OCI-LY1 (cell line): ENCODE measurements at regions not wholly inside any gene's neighbourhood (a gene's known extent, or its start where the extent isn't known, plus 50 kb on each side); places are given as distances from the start of the nearest gene placed in this dataset.

Source experiments
- H2AFZ ChIP-seq: fragments of 200-600 bp; sonication (generic), shearing (Covaris generic); 2 replicates; pipeline ENCODE4 v1.6.0; 2014; ENCODE audit warnings: antibody characterized with exemption, mild to moderate bottlenecking, low read length
- H3F3A ChIP-seq: fragments of 200-600 bp; sonication (generic), shearing (Covaris generic); 2 replicates; pipeline ENCODE4 v1.6.0; 2014; ENCODE audit warnings: mild to moderate bottlenecking, antibody characterized with exemption, low read length, moderate library complexity; ENCODE audit not compliant: insufficient read depth
- H3K27ac ChIP-seq: fragments of 200-600 bp; sonication (generic); 2 replicates; pipeline ENCODE4 v1.5.1; 2014; ENCODE audit warnings: low read length, mixed run types, mild to moderate bottlenecking, low read depth; ENCODE audit not compliant: poor library complexity, severe bottlenecking
- H3K27me3 ChIP-seq: fragments of 200-600 bp; sonication (generic); 2 replicates; pipeline ENCODE4 v1.6.0; 2014; ENCODE audit warnings: antibody characterized with exemption, mild to moderate bottlenecking, low read length, moderate library complexity; ENCODE audit not compliant: insufficient read depth
- H3K36me3 ChIP-seq: fragments of 200-600 bp; sonication (generic); 2 replicates; pipeline ENCODE4 v1.6.1; 2014; ENCODE audit warnings: mild to moderate bottlenecking, antibody characterized with exemption, low read length, moderate library complexity, mixed read lengths; ENCODE audit not compliant: insufficient read depth
- H3K4me1 ChIP-seq: fragments of 200-600 bp; sonication (generic); 2 replicates; pipeline ENCODE4 v1.5.1; 2014; ENCODE audit warnings: mild to moderate bottlenecking, low read length, moderate library complexity; ENCODE audit not compliant: insufficient read depth, severe bottlenecking
- H3K4me2 ChIP-seq: fragments of 200-600 bp; sonication (generic), shearing (Covaris generic); 2 replicates; pipeline ENCODE4 v1.6.1; 2014; ENCODE audit warnings: low read length
- H3K4me3 ChIP-seq: fragments of 200-600 bp; sonication (generic); 2 replicates; pipeline ENCODE4 v1.5.1; 2014; ENCODE audit warnings: low read length, low read depth, mild to moderate bottlenecking, mixed read lengths; ENCODE audit not compliant: poor library complexity, severe bottlenecking
- H3K79me2 ChIP-seq: fragments of 200-600 bp; shearing (Covaris generic); 2 replicates; pipeline ENCODE4 v1.6.1; 2016; ENCODE audit warnings: mixed run types, low read length, mixed read lengths; ENCODE audit not compliant: insufficient read depth
- H3K9ac ChIP-seq: fragments of 200-600 bp; sonication (generic), shearing (Covaris generic); 2 replicates; pipeline ENCODE4 v1.6.1; 2014; ENCODE audit warnings: mild to moderate bottlenecking, low read length, mixed read lengths
- H3K9me2 ChIP-seq: fragments of 200-600 bp; sonication (generic), shearing (Covaris generic); 2 replicates; pipeline ENCODE4 v1.6.1; 2014; ENCODE audit warnings: low read depth, mild to moderate bottlenecking, low read length, mixed read lengths
- H3K9me3 ChIP-seq: fragments of 200-600 bp; shearing (Covaris generic); 2 replicates; pipeline ENCODE4 v1.6.1; 2014; ENCODE audit warnings: low read length, mixed read lengths
- H4K20me1 ChIP-seq: fragments of 200-600 bp; sonication (generic), shearing (Covaris generic); 2 replicates; pipeline ENCODE4 v1.6.0; 2016; ENCODE audit warnings: mild to moderate bottlenecking, low read length; ENCODE audit not compliant: insufficient read depth
- EZH2 ChIP-seq: fragments of 200-600 bp; sonication (generic), shearing (Covaris generic); IDR thresholded peaks from 2 replicates; pipeline ENCODE4 v1.8.0; 2017; ENCODE audit warnings: borderline replicate concordance, mixed run types, mild to moderate bottlenecking, antibody characterized with exemption, low read length, moderate library complexity, mixed read lengths
- TF ChIP-seq, protein P1 (sequence below): fragments of 200-600 bp; sonication (generic), shearing (Covaris generic); IDR thresholded peaks from 2 replicates; pipeline ENCODE4 v1.5.1; 2017; ENCODE audit warnings: mild to moderate bottlenecking, antibody characterized with exemption, low read length, moderate library complexity, mixed read lengths

DNA sequence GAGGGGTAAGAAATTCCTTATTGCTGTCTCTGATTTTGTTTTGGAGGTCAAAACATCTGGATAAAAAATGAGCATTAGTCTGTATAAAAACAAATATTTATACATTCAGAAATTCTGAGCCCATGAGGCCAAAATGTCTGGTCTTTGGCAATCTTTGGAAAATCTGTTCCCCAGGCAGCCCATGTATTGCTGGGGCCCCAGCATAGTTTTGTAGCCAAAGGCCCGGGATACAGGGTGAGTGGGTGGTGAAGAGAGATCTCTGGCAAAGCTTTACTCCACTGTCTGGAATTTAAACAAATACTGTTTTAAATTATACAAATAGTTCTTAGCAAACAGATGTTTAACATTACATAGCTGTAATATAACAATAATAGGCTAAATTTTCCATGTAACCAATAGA lies 134.7 kb upstream of the GALNT17 start:
- Histone ChIP-seq H2AFZ (no peak overlapping the region), H3K9ac (no peak overlapping the region), H3K4me1 (no peaks in the 10 kb centered on the region), H4K20me1 (no peaks in the 10 kb centered on the region), H3K9me2 (no peaks in the 10 kb centered on the region), H3K4me2 (no peak overlapping the region), H3K27ac (no peak overlapping the region), H3K36me3 (no peaks in the 10 kb centered on the region), H3K9me3 (no peaks in the 10 kb centered on the region), H3K27me3 (no peaks in the 10 kb centered on the region), H3F3A (no peaks in the 10 kb centered on the region), H3K79me2 (no peaks in the 10 kb centered on the region), H3K4me3 (no peak overlapping the region)
- TF ChIP-seq, protein P1, sequence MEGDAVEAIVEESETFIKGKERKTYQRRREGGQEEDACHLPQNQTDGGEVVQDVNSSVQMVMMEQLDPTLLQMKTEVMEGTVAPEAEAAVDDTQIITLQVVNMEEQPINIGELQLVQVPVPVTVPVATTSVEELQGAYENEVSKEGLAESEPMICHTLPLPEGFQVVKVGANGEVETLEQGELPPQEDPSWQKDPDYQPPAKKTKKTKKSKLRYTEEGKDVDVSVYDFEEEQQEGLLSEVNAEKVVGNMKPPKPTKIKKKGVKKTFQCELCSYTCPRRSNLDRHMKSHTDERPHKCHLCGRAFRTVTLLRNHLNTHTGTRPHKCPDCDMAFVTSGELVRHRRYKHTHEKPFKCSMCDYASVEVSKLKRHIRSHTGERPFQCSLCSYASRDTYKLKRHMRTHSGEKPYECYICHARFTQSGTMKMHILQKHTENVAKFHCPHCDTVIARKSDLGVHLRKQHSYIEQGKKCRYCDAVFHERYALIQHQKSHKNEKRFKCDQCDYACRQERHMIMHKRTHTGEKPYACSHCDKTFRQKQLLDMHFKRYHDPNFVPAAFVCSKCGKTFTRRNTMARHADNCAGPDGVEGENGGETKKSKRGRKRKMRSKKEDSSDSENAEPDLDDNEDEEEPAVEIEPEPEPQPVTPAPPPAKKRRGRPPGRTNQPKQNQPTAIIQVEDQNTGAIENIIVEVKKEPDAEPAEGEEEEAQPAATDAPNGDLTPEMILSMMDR = no peak
- no peak for TF ChIP-seq EZH2

GRCh38 chr7:71005109-71005508 lies 126.8 kb upstream of the GALNT17 start:
- H4K20me1 ChIP-seq = no peaks in the 10 kb centered on the region
- no peaks in the 10 kb centered on the region for H3K4me1 ChIP-seq
- H3K9me2 ChIP-seq = no peaks in the 10 kb centered on the region
- no peak overlapping the region for H2AFZ ChIP-seq
- no peaks in the 10 kb centered on the region for H3F3A ChIP-seq
- H3K4me2 ChIP-seq = no peak overlapping the region
- no peak overlapping the region for H3K27ac ChIP-seq
- H3K27me3 ChIP-seq = peaks cover 7% of the 10 kb centered on the region; the same call in 1 of the 2 replicates
- H3K9me3 ChIP-seq = no peaks in the 10 kb centered on the region
- no peak overlapping the region for H3K9ac ChIP-seq
- no peak overlapping the region for H3K4me3 ChIP-seq
- H3K79me2 ChIP-seq = no peaks in the 10 kb centered on the region
- H3K36me3 ChIP-seq = no peaks in the 10 kb centered on the region
- TF ChIP-seq, protein P1 = no peak
- no peak for TF ChIP-seq EZH2

- Histone ChIP-seq H3K27me3 (peaks cover 3% of the 10 kb centered on the region; the same call in 1 of the 2 replicates), H3K9me2 (no peaks in the 10 kb centered on the region), H3K4me1 (no peaks in the 10 kb centered on the region), H3K4me3 (no peak overlapping the region), H3K36me3 (no peaks in the 10 kb centered on the region), H3F3A (no peaks in the 10 kb centered on the region), H3K79me2 (no peaks in the 10 kb centered on the region), H3K4me2 (no peak overlapping the region), H3K9me3 (no peaks in the 10 kb centered on the region), H2AFZ (no peak overlapping the region), H4K20me1 (no peaks in the 10 kb centered on the region), H3K9ac (no peak overlapping the region), H3K27ac (no peak overlapping the region)
- no peak for TF ChIP-seq EZH2
- TF ChIP-seq, protein P1 = no peak
Observed at GRCh38 chr7:71009636-71010035, 122.3 kb upstream of the GALNT17 start.
